GM12878 (cell line): ENCODE measurements at regions not wholly inside any gene's neighbourhood (a gene's known extent, or its start where the extent isn't known, plus 50 kb on each side); places are given as distances from the start of the nearest gene placed in this dataset.

ENCODE experiments used
- ATAC-seq: fragments of 200-7000 bp; cut with Tn5 transposase; 3 replicates; pipeline ENCODE4 v1.9.1; 2020; ENCODE audit warnings: mild to moderate bottlenecking, moderate library complexity
- BruUV-seq: library from RNA; stranded (reverse); fragments of 400-500 nt; replicated peaks from 2 replicates; lab custom pipeline; 2021; lab: Mats Ljungman, UMichigan
- CTCF ChIA-PET: fragments of 300-600 bp; sonication (Branson Sonifier 250); formaldehyde crosslinking; extraction: SDS; loops from one replicate; lab custom pipeline; 2021; ENCODE audit warnings: inconsistent platforms; lab: Yijun Ruan, JAX
- POLR2A ChIA-PET: fragments of 350-600 bp; formaldehyde crosslinking; extraction: SDS; loops from one replicate; lab custom pipeline; 2021; ENCODE audit warnings: inconsistent platforms; lab: Charles Lee
- RAD21 ChIA-PET: fragments of 300-600 bp; sonication (Branson Sonifier 250); formaldehyde crosslinking; loops from one replicate; lab custom pipeline; 2023; ENCODE audit warnings: antibody characterized with exemption; ENCODE audit not compliant: unreplicated experiment; lab: Charles Lee
- SMC1A ChIA-PET: fragments of 300-600 bp; sonication (Branson Sonifier 250); formaldehyde crosslinking; loops from one replicate; lab custom pipeline; 2023; ENCODE audit not compliant: unreplicated experiment, uncharacterized antibody; lab: Charles Lee
- DNase-seq: peaks from one replicate; pipeline ENCODE4 v3.0.0-alpha.2; 2011; ENCODE audit warnings: low read depth, low spot score
- FAIRE-seq: peaks from 3 replicates; lab custom pipeline; 2011; peaks lifted over from hg19 to GRCh38; lab: Jason Lieb, UNC
- H2AFZ ChIP-seq: 2 replicates; pipeline ENCODE4 v1.6.0; 2011; ENCODE audit warnings: low read depth, low read length, control low read depth; ENCODE audit not compliant: control insufficient read depth
- H3K27ac ChIP-seq: 2 replicates; pipeline ENCODE4 v1.5.1; 2011; ENCODE audit warnings: control low read depth; ENCODE audit not compliant: control insufficient read depth, insufficient read depth
- H3K27me3 ChIP-seq, 2 experiments: replicated peaks in 1 of 2; 2 replicates each; pipeline versions ENCODE4 v1.6.0 to v1.6.1; 2011; ENCODE audit warnings: low read length in 1 of 2; ENCODE audit not compliant: control insufficient read depth in 2 of 2, insufficient read depth in 2 of 2
- H3K36me3 ChIP-seq, 2 experiments: 2 replicates each; pipeline ENCODE4 v1.5.1; 2011; ENCODE audit warnings: low read length in 1 of 2; ENCODE audit not compliant: control insufficient read depth in 2 of 2, insufficient read depth in 2 of 2
- H3K4me1 ChIP-seq: 2 replicates; pipeline ENCODE4 v1.6.1; 2011; ENCODE audit warnings: mild to moderate bottlenecking, low read length, moderate library complexity, mixed read lengths; ENCODE audit not compliant: control insufficient read depth, insufficient read depth
- H3K4me2 ChIP-seq: 2 replicates; pipeline ENCODE4 v1.6.0; 2011; ENCODE audit warnings: control low read depth; ENCODE audit not compliant: control insufficient read depth, insufficient read depth
- H3K4me3 ChIP-seq: fragments of 200-600 bp; sonication (generic); 2 replicates; pipeline ENCODE4 v1.5.1; 2016
- H3K79me2 ChIP-seq: 2 replicates; pipeline ENCODE4 v1.6.0; 2011; ENCODE audit warnings: low read length; ENCODE audit not compliant: control insufficient read depth, insufficient read depth
- H3K9ac ChIP-seq: 2 replicates; pipeline ENCODE4 v1.8.0; 2011; ENCODE audit warnings: low read length, control low read depth, mixed read lengths; ENCODE audit not compliant: control insufficient read depth, insufficient read depth
- H3K9me3 ChIP-seq: replicated peaks from 3 replicates; pipeline ENCODE4 v1.5.1; 2011; ENCODE audit warnings: mild to moderate bottlenecking, low read length; ENCODE audit not compliant: control insufficient read depth, insufficient read depth
- H4K20me1 ChIP-seq: 2 replicates; pipeline ENCODE4 v1.6.0; 2011; ENCODE audit not compliant: control insufficient read depth, insufficient read depth
- BCL11A ChIP-seq: IDR thresholded peaks from 2 replicates; pipeline ENCODE4 v1.6.1; 2011; ENCODE audit warnings: low read depth, low read length
- BMI1 ChIP-seq: fragments of 450-650 bp; IDR thresholded peaks from 2 replicates; pipeline ENCODE4 v1.6.1; 2016; ENCODE audit warnings: mild to moderate bottlenecking, moderate library complexity, borderline replicate concordance
- CREB1 ChIP-seq: IDR thresholded peaks from 2 replicates; pipeline ENCODE4 v1.6.1; 2012; ENCODE audit warnings: low read depth, mild to moderate bottlenecking, inconsistent platforms
- EGR1 ChIP-seq, 2 experiments: IDR thresholded peaks; 1 replicate in 1 of 2; 2 replicates in 1 of 2; pipeline ENCODE4 v1.6.1; 2011 to 2012; ENCODE audit warnings: low read depth in 2 of 2, low read length in 2 of 2, borderline replicate concordance in 1 of 2, mild to moderate bottlenecking in 1 of 2, moderate library complexity in 1 of 2
- ETV6 ChIP-seq, 2 experiments: fragments of 450-650 bp in 1 of 2; IDR thresholded peaks in 1 of 2; conservative IDR thresholded peaks in 1 of 2; 2 replicates each; pipeline ENCODE4 v1.6.1; 2014; ENCODE audit warnings: antibody characterized with exemption in 1 of 2, borderline replicate concordance in 1 of 2, low read depth in 1 of 2, mild to moderate bottlenecking in 1 of 2, moderate library complexity in 1 of 2
- MYB ChIP-seq: fragments of 150-350 bp; IDR thresholded peaks from 2 replicates; pipeline ENCODE4 v1.6.1; 2014; ENCODE audit warnings: mild to moderate bottlenecking, low read depth, low read length, borderline replicate concordance
- POU2F2 ChIP-seq: IDR thresholded peaks from 3 replicates; pipeline ENCODE4 v1.6.1; 2011; ENCODE audit warnings: low read depth, mild to moderate bottlenecking, low read length, borderline replicate concordance
- RCOR1 ChIP-seq: conservative IDR thresholded peaks from 2 replicates; pipeline ENCODE4 v1.6.1; 2012; ENCODE audit warnings: low read depth, low read length, improper control_type of control experiment
- RELA ChIP-seq: fragments of 450-650 bp; IDR thresholded peaks from 2 replicates; pipeline ENCODE4 v1.8.0; 2014; ENCODE audit warnings: borderline replicate concordance; ENCODE audit not compliant: partially characterized antibody
- SIX5 ChIP-seq: IDR thresholded peaks from 2 replicates; pipeline ENCODE4 v1.6.1; 2011; ENCODE audit warnings: mild to moderate bottlenecking, low read depth, low read length, moderate library complexity; ENCODE audit not compliant: severe bottlenecking
- SMAD1 ChIP-seq: fragments of 450-650 bp; IDR thresholded peaks from 2 replicates; pipeline ENCODE4 v1.6.1; 2018; ENCODE audit warnings: mild to moderate bottlenecking, low read depth; ENCODE audit not compliant: partially characterized antibody
- TARDBP ChIP-seq: IDR thresholded peaks from 2 replicates; pipeline ENCODE4 v1.6.1; 2016; ENCODE audit warnings: borderline replicate concordance
- TCF12 ChIP-seq: IDR thresholded peaks from 2 replicates; pipeline ENCODE4 v1.6.1; 2011; ENCODE audit warnings: low read depth, mild to moderate bottlenecking, low read length
- ZBED1 ChIP-seq: IDR thresholded peaks from 2 replicates; pipeline ENCODE4 v1.6.1; 2016; ENCODE audit warnings: borderline replicate concordance
- ZNF217 ChIP-seq: fragments of 450-650 bp; IDR thresholded peaks from 2 replicates; pipeline ENCODE4 v1.6.1; 2017; ENCODE audit warnings: antibody characterized with exemption, mild to moderate bottlenecking
- WGBS: methylation state at CpG from one replicate; pipeline ENCODE4 v1.1.6; 2016; ENCODE audit warnings: low lambda C conversion rate; ENCODE audit not compliant: insufficient replicate concordance, insufficient coverage; ENCODE audit errors: missing lambda C conversion rate; 5-methylcytosine and 5-hydroxymethylcytosine counted together
- in situ Hi-C: fragments of 300-500 bp; cut with MboI; formaldehyde crosslinking; loops from 9 replicates; pipeline ENCODE4 v1.14.3; 2018; ENCODE audit warnings: mixed read lengths
- intact Hi-C: fragments of 100-400 bp; cut with micrococcal nuclease; formaldehyde crosslinking; loops from one replicate; pipeline ENCODE4 v1.14.2; 2022; ENCODE audit not compliant: unreplicated experiment
- TF ChIP-seq, protein P1 (sequence below): fragments of 450-650 bp; IDR thresholded peaks from 2 replicates; pipeline ENCODE4 v1.6.1; 2014; ENCODE audit warnings: mild to moderate bottlenecking
- TF ChIP-seq, protein P2 (sequence below): fragments of 450-650 bp; IDR thresholded peaks from 2 replicates; pipeline ENCODE4 v1.6.1; 2017; ENCODE audit warnings: mild to moderate bottlenecking, moderate library complexity

GRCh38 chr5:57341380-57341979, 141.1 kb downstream of the ACTBL2 start:
- no peak overlapping the region for H3K27ac ChIP-seq
- CTCF ChIA-PET: interaction anchor here (0.8 to 0.9 kb wide), 2 partner anchors 44 to 1120 kb away, joined by 3 read pairs; no protein-coding TSS in a partner anchor
- H3K27me3 ChIP-seq: 0 out of 4 replicates have a peak, but pooled peaks cover 0 to 1% of the 10 kb centered on the region in 2 experiments
- no peak overlapping the region for H2AFZ ChIP-seq
- H3K9ac ChIP-seq: no peak overlapping the region
- H3K79me2 ChIP-seq: no peaks in the 10 kb centered on the region
- no peak for DNase-seq
- TF ChIP-seq EGR1 (IDR thresholded peaks at IDR 0.05; ENCODE audit: borderline replicate concordance in 1 of 2, low read depth in 2 of 2, low read length in 2 of 2) (no peak), TCF12 (no peak), CREB1 (no peak), SIX5 (no peak), SMAD1 (no peak), ZBED1 (no peak), POU2F2 (no peak), MYB (no peak), BCL11A (no peak), TARDBP (no peak), BMI1 (no peak), ETV6 (conservative IDR thresholded peaks at IDR 0.05 in 1 of 2, IDR thresholded peaks at IDR 0.05 in 1 of 2; ENCODE audit: borderline replicate concordance in 1 of 2, low read depth in 1 of 2) (no peak), RCOR1 (no peak), RELA (no peak), ZNF217 (no peak)
- TF ChIP-seq, protein P1, sequence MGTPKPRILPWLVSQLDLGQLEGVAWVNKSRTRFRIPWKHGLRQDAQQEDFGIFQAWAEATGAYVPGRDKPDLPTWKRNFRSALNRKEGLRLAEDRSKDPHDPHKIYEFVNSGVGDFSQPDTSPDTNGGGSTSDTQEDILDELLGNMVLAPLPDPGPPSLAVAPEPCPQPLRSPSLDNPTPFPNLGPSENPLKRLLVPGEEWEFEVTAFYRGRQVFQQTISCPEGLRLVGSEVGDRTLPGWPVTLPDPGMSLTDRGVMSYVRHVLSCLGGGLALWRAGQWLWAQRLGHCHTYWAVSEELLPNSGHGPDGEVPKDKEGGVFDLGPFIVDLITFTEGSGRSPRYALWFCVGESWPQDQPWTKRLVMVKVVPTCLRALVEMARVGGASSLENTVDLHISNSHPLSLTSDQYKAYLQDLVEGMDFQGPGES: no peak
- TF ChIP-seq, protein P2, sequence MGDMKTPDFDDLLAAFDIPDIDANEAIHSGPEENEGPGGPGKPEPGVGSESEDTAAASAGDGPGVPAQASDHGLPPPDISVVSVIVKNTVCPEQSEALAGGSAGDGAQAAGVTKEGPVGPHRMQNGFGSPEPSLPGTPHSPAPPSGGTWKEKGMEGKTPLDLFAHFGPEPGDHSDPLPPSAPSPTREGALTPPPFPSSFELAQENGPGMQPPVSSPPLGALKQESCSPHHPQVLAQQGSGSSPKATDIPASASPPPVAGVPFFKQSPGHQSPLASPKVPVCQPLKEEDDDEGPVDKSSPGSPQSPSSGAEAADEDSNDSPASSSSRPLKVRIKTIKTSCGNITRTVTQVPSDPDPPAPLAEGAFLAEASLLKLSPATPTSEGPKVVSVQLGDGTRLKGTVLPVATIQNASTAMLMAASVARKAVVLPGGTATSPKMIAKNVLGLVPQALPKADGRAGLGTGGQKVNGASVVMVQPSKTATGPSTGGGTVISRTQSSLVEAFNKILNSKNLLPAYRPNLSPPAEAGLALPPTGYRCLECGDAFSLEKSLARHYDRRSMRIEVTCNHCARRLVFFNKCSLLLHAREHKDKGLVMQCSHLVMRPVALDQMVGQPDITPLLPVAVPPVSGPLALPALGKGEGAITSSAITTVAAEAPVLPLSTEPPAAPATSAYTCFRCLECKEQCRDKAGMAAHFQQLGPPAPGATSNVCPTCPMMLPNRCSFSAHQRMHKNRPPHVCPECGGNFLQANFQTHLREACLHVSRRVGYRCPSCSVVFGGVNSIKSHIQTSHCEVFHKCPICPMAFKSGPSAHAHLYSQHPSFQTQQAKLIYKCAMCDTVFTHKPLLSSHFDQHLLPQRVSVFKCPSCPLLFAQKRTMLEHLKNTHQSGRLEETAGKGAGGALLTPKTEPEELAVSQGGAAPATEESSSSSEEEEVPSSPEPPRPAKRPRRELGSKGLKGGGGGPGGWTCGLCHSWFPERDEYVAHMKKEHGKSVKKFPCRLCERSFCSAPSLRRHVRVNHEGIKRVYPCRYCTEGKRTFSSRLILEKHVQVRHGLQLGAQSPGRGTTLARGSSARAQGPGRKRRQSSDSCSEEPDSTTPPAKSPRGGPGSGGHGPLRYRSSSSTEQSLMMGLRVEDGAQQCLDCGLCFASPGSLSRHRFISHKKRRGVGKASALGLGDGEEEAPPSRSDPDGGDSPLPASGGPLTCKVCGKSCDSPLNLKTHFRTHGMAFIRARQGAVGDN: no peak
- TF ChIP-seq, all 136 proteins: peak for 0
- Histone ChIP-seq H4K20me1 (no peaks in the 10 kb centered on the region), H3K4me3 (no peak overlapping the region), H3K9me3 (no peaks in the 10 kb centered on the region), H3K4me1 (no peaks in the 10 kb centered on the region), H3K4me2 (no peak overlapping the region), H3K36me3 (no peaks in the 10 kb centered on the region)
- 61% methylated on average over 4 of the region's 4 CpGs for WGBS
- POLR2A ChIA-PET: no interaction called here
- SMC1A ChIA-PET: interaction anchor here (1.1 to 2.0 kb wide), 4 partner anchors 44 to 98 kb away, joined by 3 to 6 read pairs (median 4); no protein-coding TSS in a partner anchor
- BruUV-seq: no TSS peak
- RAD21 ChIA-PET: interaction anchor here (1.3 kb wide), 1 partner anchor 101 kb away, joined by 7 read pairs; no protein-coding TSS in a partner anchor
- ATAC-seq: no peak
- in situ Hi-C loops: no loop called here
- no peak for FAIRE-seq
- intact Hi-C loops: no loop called here
